Smooth muscle cell (in vitro differentiated cells): ENCODE measurements at regions not wholly inside any gene's neighbourhood (a gene's known extent, or its start where the extent isn't known, plus 50 kb on each side); places are given as distances from the start of the nearest gene placed in this dataset.

Experiments used
- DNase-seq: peaks from one replicate; lab custom pipeline; 2025; ENCODE audit not compliant: unreplicated experiment; lab: John Stamatoyannopoulos, UW
- H2AFZ ChIP-seq: fragments of 200-600 bp; sonication (generic); 2 replicates; pipeline ENCODE4 v1.6.0; 2016; ENCODE audit warnings: antibody characterized with exemption, low read depth, mild to moderate bottlenecking
- H3F3A ChIP-seq: fragments of 200-600 bp; sonication (generic); 2 replicates; pipeline ENCODE4 v1.6.0; 2017; ENCODE audit warnings: antibody characterized with exemption, low read depth
- H3K27ac ChIP-seq: fragments of 200-600 bp; sonication (generic); 2 replicates; pipeline ENCODE4 v1.5.1; 2016; ENCODE audit warnings: low read depth, mild to moderate bottlenecking
- H3K27me3 ChIP-seq: fragments of 200-600 bp; sonication (generic); 2 replicates; pipeline ENCODE4 v1.6.1; 2016; ENCODE audit warnings: low read depth, mild to moderate bottlenecking
- H3K36me3 ChIP-seq: fragments of 200-600 bp; sonication (generic); 2 replicates; pipeline ENCODE4 v1.5.1; 2016; ENCODE audit warnings: low read depth
- H3K4me1 ChIP-seq: fragments of 200-600 bp; sonication (generic); 2 replicates; pipeline ENCODE4 v1.5.1; 2016; ENCODE audit warnings: low read depth
- H3K4me2 ChIP-seq: fragments of 200-600 bp; sonication (generic); 2 replicates; pipeline ENCODE4 v1.6.0; 2016; ENCODE audit warnings: mild to moderate bottlenecking
- H3K4me3 ChIP-seq: fragments of 200-600 bp; sonication (generic); 2 replicates; pipeline ENCODE4 v1.5.1; 2016; ENCODE audit warnings: mild to moderate bottlenecking
- H3K79me2 ChIP-seq: fragments of 200-600 bp; sonication (generic); 2 replicates; pipeline ENCODE4 v1.6.0; 2016; ENCODE audit warnings: low read depth, mild to moderate bottlenecking
- H3K9ac ChIP-seq: fragments of 200-600 bp; sonication (generic); 2 replicates; pipeline ENCODE4 v1.6.0; 2016; ENCODE audit warnings: low read depth
- H3K9me3 ChIP-seq: fragments of 200-600 bp; sonication (generic); replicated peaks from 2 replicates; pipeline ENCODE4 v1.5.1; 2016; ENCODE audit warnings: low read depth
- H4K20me1 ChIP-seq: fragments of 200-600 bp; sonication (generic); 2 replicates; pipeline ENCODE4 v1.6.0; 2016; ENCODE audit warnings: low read depth
- WGBS: methylation state at CpG from one replicate; pipeline ENCODE4 v1.1.7; 2016; ENCODE audit warnings: low lambda C conversion rate; 5-methylcytosine and 5-hydroxymethylcytosine counted together
- TF ChIP-seq, protein P1 (sequence below): fragments of 200-600 bp; sonication (generic); IDR thresholded peaks from 2 replicates; pipeline ENCODE4 v1.5.1; 2017; ENCODE audit warnings: borderline replicate concordance, mild to moderate bottlenecking, antibody characterized with exemption; ENCODE audit not compliant: insufficient read depth, poor library complexity, severe bottlenecking

DNA sequence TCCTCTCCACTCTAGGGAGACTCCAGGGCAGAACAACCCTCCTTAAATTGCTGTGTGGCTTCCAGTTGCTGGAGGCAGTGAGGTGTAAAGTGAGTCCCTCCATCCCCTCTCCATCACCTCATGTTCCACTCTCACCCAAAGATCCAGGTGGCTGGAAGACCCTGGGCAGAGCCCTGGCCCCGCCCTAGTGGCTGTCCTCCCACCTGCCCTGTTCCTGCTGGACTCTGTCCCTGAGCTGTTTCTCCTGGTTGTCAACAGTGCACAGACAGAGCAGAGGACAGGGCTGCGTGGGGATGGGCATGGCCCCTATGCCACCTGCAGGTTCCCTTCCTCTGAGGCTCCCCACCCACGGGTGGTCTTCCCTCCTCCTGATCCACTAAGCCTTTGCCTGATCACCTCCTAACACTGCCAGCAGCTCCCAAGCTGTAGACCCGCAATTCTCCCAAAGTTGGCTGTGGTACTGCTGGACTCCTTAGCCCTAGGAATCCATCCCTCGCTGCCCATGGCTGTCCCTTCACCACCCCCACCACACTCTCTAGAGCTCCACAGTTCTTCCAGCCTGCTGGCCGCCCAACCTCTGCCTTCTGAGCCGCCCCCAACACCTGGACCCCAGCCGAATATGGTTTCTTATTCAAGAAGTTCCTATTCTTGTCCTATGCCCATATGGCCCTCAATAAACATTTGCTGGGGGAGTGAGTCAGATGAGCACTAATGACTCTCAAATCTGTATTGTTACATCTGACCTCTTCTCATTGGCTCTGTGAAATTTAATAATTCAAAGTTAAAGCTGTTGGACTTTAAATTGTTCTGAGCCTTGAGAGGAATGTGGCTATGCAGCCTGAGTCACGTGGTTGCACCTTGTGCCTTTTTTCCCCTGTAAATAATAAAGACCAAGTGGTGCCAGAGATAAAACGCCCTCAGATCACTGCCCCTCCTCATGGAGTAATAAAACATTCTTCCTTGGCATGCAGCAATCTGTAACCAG is 260.0 kb upstream of the HS6ST1 start:
- no peaks in the 10 kb centered on the region for H3K4me1 ChIP-seq
- DNase-seq: no peak

DNA sequence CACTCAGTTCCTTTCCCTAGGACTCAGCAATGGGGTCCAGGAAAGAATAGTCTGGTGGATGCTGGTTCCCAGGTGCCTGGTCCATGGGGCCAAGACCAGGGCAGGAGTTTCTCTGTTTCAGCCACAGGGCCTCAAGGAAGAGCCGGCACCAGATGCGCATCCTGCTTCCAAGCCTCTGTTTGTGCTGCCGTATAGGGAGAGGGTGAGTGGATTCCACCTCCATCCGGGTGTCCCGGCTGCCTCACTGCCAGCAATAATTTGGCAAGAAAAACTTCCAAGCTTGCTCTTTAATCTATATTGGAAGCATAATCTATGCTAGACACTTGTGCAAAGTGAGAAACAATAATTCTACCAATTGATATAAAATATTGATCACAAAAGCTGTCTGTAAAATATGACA is 261.2 kb upstream of the HS6ST1 start:
- WGBS: 86% methylated on average over 5 of the region's 5 CpGs

More for the DNA sequence above, 260.0 kb upstream of the HS6ST1 start:
- no peak overlapping the region for H2AFZ ChIP-seq
- no peak overlapping the region for H3K4me3 ChIP-seq
- H3K27me3 ChIP-seq: peaks cover 3% of the 10 kb centered on the region
- 88% methylated on average over 10 of the region's 10 CpGs for WGBS
- no peak overlapping the region for H3K4me2 ChIP-seq
- no peaks in the 10 kb centered on the region for H3F3A ChIP-seq
- TF ChIP-seq, protein P1, sequence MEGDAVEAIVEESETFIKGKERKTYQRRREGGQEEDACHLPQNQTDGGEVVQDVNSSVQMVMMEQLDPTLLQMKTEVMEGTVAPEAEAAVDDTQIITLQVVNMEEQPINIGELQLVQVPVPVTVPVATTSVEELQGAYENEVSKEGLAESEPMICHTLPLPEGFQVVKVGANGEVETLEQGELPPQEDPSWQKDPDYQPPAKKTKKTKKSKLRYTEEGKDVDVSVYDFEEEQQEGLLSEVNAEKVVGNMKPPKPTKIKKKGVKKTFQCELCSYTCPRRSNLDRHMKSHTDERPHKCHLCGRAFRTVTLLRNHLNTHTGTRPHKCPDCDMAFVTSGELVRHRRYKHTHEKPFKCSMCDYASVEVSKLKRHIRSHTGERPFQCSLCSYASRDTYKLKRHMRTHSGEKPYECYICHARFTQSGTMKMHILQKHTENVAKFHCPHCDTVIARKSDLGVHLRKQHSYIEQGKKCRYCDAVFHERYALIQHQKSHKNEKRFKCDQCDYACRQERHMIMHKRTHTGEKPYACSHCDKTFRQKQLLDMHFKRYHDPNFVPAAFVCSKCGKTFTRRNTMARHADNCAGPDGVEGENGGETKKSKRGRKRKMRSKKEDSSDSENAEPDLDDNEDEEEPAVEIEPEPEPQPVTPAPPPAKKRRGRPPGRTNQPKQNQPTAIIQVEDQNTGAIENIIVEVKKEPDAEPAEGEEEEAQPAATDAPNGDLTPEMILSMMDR: no peak
- H3K9me3 ChIP-seq: no peaks in the 10 kb centered on the region
- H3K9ac ChIP-seq: no peak overlapping the region
- no peak overlapping the region for H3K27ac ChIP-seq
- no peaks in the 10 kb centered on the region for H4K20me1 ChIP-seq
- H3K79me2 ChIP-seq: no peaks in the 10 kb centered on the region
- H3K36me3 ChIP-seq: no peaks in the 10 kb centered on the region

DNA sequence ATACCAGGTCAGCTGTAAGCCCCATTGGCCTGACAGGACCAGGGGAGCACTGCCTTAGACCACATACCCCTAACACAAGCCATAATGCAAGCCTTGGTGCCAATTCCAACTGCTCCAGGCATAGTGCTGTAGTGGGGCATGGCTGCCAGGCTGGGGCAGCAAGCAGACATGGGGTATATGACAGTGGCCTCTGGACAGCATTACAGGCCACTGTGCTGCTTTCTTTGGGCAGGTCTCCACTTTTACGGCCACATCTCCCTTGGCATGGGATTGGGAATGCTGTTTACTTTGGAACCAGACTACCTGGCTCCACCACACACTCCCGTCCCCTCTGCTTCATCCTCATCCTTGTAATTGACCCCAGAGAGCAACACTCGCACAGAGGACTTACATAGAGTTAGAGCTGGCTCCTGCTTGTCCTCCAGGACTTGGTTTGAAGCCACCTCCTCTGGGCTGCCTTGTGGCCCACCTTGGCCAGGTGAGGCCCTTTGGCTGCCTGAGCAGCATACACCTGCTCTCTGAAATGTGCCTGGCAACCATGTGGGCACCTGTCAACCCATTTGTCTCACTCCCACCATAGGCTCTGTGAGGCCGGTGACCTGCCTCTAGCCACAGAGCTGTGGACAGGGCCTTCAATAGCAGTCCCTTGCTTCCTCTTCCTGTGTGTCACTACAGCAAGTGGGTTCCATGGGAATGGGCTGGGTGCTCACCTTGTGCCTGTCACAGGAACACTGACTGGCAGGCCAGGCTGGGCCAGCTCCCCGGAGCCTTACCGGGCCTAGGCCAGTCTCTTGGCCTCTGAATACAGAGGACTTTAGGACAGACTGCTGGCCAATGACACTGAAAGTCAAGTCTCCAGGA is 262.6 kb upstream of the HS6ST1 start:
- DNase-seq: no peak
- H3K27ac ChIP-seq: no peak overlapping the region

More for the DNA sequence above, 261.2 kb upstream of the HS6ST1 start:
- TF ChIP-seq, protein P1: no peak
- Histone ChIP-seq H3K4me2 (no peak overlapping the region), H3K36me3 (no peaks in the 10 kb centered on the region), H3K4me1 (no peaks in the 10 kb centered on the region), H4K20me1 (no peaks in the 10 kb centered on the region), H3K27me3 (peaks cover 3% of the 10 kb centered on the region), H3K79me2 (no peaks in the 10 kb centered on the region), H3K9ac (no peak overlapping the region), H3F3A (no peaks in the 10 kb centered on the region), H3K9me3 (no peaks in the 10 kb centered on the region), H3K4me3 (no peak overlapping the region), H3K27ac (no peak overlapping the region), H2AFZ (no peak overlapping the region)
- no peak for DNase-seq

More for the DNA sequence above, 262.6 kb upstream of the HS6ST1 start:
- no peaks in the 10 kb centered on the region for H3F3A ChIP-seq
- H3K27me3 ChIP-seq: no peaks in the 10 kb centered on the region
- WGBS: 93% methylated on average over 6 of the region's 6 CpGs
- H3K79me2 ChIP-seq: no peaks in the 10 kb centered on the region
- H3K4me1 ChIP-seq: no peaks in the 10 kb centered on the region
- H3K9me3 ChIP-seq: no peaks in the 10 kb centered on the region
- no peak overlapping the region for H2AFZ ChIP-seq
- no peaks in the 10 kb centered on the region for H3K36me3 ChIP-seq
- TF ChIP-seq, protein P1: no peak
- no peaks in the 10 kb centered on the region for H4K20me1 ChIP-seq
- no peak overlapping the region for H3K4me3 ChIP-seq
- no peak overlapping the region for H3K4me2 ChIP-seq
- H3K9ac ChIP-seq: no peak overlapping the region
